ENCODE measurements at regions not wholly inside any gene's neighbourhood (a gene's known extent, or its start where the extent isn't known, plus 50 kb on each side); places are given as distances from the start of the nearest gene placed in this dataset.

DNA sequence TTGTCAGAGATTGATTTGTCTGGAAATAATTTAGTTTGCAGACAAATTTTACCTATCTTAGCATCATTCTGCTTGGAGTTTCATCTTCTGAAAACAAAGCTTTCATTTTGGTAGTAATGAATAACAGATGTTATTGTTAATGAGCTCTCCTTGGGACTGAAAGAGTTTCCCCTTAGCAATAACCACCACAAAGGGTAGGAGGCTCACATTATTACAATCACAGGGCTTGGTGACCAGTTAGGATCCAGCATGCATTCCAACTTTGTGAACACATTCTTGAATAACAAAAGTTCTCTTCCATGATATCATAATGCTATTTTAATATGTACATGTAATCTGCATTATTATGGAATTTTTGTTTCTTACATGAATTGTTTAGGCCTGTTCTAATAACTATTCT is 148.8 kb upstream of the VWC2 start:
- H3K27ac ChIP-seq (ENCODE audit: low read depth, low read length): no peak overlapping the region
- DNase-seq (ENCODE audit: insufficient read length, low spot score, missing footprints): no peak
- no peaks in the 10 kb centered on the region for H3K9me3 ChIP-seq (ENCODE audit: low read depth, low read length)
- H3K4me1 ChIP-seq (ENCODE audit: insufficient read depth, low read length): no peaks in the 10 kb centered on the region
- no peaks in the 10 kb centered on the region for H3K36me3 ChIP-seq (ENCODE audit: insufficient read depth, low read length)
- H3K27me3 ChIP-seq (ENCODE audit: insufficient read depth, low read length): no peaks in the 10 kb centered on the region
- H3K4me2 ChIP-seq (ENCODE audit: insufficient read depth, low read length): no peak overlapping the region
- H2AFZ ChIP-seq (ENCODE audit: low read length): no peak overlapping the region
- no peak for TF ChIP-seq CTCF (IDR thresholded peaks at IDR 0.05; ENCODE audit: extremely low read depth, low read depth, low read length)
- no peaks in the 10 kb centered on the region for H3K79me2 ChIP-seq (ENCODE audit: insufficient read depth, low read length)
- H4K20me1 ChIP-seq (ENCODE audit: insufficient read depth, low read length): no peaks in the 10 kb centered on the region
- no peak overlapping the region for H3K4me3 ChIP-seq (ENCODE audit: insufficient read depth, low read length)

GRCh38 chr7:49630513-49630912 is 142.9 kb upstream of the VWC2 start:
- H3K9me3 ChIP-seq (ENCODE audit: low read depth, low read length): no peaks in the 10 kb centered on the region
- no peak for TF ChIP-seq CTCF (IDR thresholded peaks at IDR 0.05; ENCODE audit: extremely low read depth, low read depth, low read length)

DNA sequence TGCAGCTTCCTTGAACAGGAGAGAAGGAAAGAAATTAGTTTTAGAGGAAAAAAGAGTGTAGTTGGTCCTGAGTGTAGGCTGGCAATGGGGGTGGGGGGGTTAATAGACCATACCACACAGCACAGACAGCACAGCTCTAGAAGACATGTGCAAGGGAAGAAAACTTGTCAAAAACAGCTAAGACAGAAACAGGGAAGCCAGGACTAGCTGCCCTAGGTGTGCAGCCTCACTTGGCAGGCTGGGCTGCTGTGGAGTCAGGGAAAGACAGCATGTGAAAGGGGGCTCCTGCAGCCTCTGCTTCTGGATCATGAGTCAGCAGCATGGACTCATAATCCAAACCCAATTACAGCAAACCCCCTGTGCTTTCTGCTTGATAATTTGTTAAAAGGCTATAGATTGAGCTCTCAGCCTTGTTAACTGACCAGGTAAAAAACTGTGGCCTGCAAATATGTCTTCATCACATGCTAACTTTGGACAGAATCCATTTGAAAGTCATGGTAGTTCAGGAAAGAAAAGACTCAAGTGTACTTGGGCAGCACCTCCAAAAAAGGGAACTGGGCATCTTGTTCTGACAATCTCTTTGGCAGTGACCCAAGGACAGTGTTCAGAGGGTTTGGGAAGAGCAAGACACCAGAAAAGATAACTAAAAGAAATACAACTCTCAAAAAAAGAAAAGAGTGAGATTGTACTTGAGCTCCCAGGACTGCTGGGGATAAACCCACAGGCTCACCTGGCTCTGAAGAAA is 142.2 kb upstream of the VWC2 start:
- TF ChIP-seq CTCF (IDR thresholded peaks at IDR 0.05; ENCODE audit: extremely low read depth, low read depth, low read length): no peak
- Histone ChIP-seq H3K4me3 (ENCODE audit: insufficient read depth, low read length) (no peak overlapping the region), H3K27ac (ENCODE audit: low read depth, low read length) (no peak overlapping the region), H4K20me1 (ENCODE audit: insufficient read depth, low read length) (no peaks in the 10 kb centered on the region), H3K79me2 (ENCODE audit: insufficient read depth, low read length) (no peaks in the 10 kb centered on the region), H3K9me3 (ENCODE audit: low read depth, low read length) (no peaks in the 10 kb centered on the region), H3K36me3 (ENCODE audit: insufficient read depth, low read length) (no peaks in the 10 kb centered on the region), H3K4me1 (ENCODE audit: insufficient read depth, low read length) (no peaks in the 10 kb centered on the region), H3K4me2 (ENCODE audit: insufficient read depth, low read length) (no peak overlapping the region), H3K27me3 (ENCODE audit: insufficient read depth, low read length) (no peaks in the 10 kb centered on the region), H2AFZ (ENCODE audit: low read length) (no peak overlapping the region)
- no peak for DNase-seq (ENCODE audit: insufficient read length, low spot score, missing footprints)

More at GRCh38 chr7:49630513-49630912, 142.9 kb upstream of the VWC2 start:
- Histone ChIP-seq H3K36me3 (ENCODE audit: insufficient read depth, low read length) (no peaks in the 10 kb centered on the region), H3K27ac (ENCODE audit: low read depth, low read length) (no peak overlapping the region), H3K27me3 (ENCODE audit: insufficient read depth, low read length) (no peaks in the 10 kb centered on the region), H3K4me3 (ENCODE audit: insufficient read depth, low read length) (no peak overlapping the region), H2AFZ (ENCODE audit: low read length) (no peak overlapping the region), H3K79me2 (ENCODE audit: insufficient read depth, low read length) (no peaks in the 10 kb centered on the region), H3K4me1 (ENCODE audit: insufficient read depth, low read length) (no peaks in the 10 kb centered on the region), H4K20me1 (ENCODE audit: insufficient read depth, low read length) (no peaks in the 10 kb centered on the region), H3K4me2 (ENCODE audit: insufficient read depth, low read length) (no peak overlapping the region)
- no peak for DNase-seq (ENCODE audit: insufficient read length, low spot score, missing footprints)

GRCh38 chr7:49631960-49632359 is 141.5 kb upstream of the VWC2 start:
- Histone ChIP-seq H3K27me3 (ENCODE audit: insufficient read depth, low read length) (no peaks in the 10 kb centered on the region), H4K20me1 (ENCODE audit: insufficient read depth, low read length) (no peaks in the 10 kb centered on the region), H3K4me3 (ENCODE audit: insufficient read depth, low read length) (no peak overlapping the region), H3K9me3 (ENCODE audit: low read depth, low read length) (peaks cover 2% of the 10 kb centered on the region), H3K4me1 (ENCODE audit: insufficient read depth, low read length) (no peaks in the 10 kb centered on the region), H3K36me3 (ENCODE audit: insufficient read depth, low read length) (no peaks in the 10 kb centered on the region), H3K4me2 (ENCODE audit: insufficient read depth, low read length) (no peak overlapping the region), H3K27ac (ENCODE audit: low read depth, low read length) (no peak overlapping the region), H2AFZ (ENCODE audit: low read length) (no peak overlapping the region), H3K79me2 (ENCODE audit: insufficient read depth, low read length) (no peaks in the 10 kb centered on the region)
- no peak for DNase-seq (ENCODE audit: insufficient read length, low spot score, missing footprints)
- TF ChIP-seq CTCF (IDR thresholded peaks at IDR 0.05; ENCODE audit: extremely low read depth, low read depth, low read length): no peak
